CD4-positive, alpha-beta T cell treated with Interleukin-2 at 100 ng/mL for 4 hours (primary cell): ENCODE measurements at regions not wholly inside any gene's neighbourhood (a gene's known extent, or its start where the extent isn't known, plus 50 kb on each side); places are given as distances from the start of the nearest gene placed in this dataset.
"Not testable (repeated sequence)": the region's sequence is repeated elsewhere in the genome, so short reads cannot be mapped to it uniquely, and the experiment has no call there.

Experiments used
- DNase-seq: peaks from one replicate; pipeline ENCODE4 v3.0.0-alpha.2; 2020; ENCODE audit warnings: low spot score

DNA sequence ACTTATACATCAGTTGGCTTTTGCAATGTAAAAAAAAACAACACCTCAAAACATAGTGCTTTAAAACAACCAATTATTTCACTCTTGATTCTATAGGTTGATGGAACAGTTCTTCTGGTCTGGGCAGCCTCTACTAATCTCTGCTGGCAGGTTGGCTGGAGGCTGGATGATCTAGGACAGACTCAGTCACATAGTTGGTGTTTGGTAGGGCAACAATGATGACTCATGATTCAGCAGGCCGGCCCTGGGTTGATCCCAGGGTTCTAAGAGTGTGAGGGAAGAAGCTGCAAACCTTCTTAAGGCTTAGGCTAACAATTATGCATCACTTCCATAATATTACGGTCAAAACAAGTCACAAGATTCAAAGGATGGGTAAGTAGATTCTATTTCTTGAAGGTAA is 558.2 kb downstream of the ZNF674 start:
- DNase-seq = no peak

DNA sequence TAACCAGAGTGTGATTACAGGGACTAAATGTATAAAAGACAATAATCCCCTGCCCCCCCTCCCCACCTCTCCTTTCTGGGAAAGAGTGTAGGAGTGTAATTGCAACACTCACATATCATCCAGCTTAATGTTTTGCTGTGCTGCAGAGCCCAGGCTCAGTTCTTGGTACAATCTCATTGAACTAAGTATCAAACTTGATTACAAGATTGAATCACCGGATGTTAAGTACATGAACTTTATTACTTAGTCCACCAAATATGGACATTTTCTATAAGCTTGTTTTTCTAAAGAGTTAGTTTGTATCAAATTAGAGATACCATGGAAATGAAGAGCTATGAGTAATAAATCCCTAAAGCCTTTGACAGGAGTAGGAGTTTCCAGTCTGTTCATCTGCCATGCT is 559.1 kb downstream of the ZNF674 start:
- no peak for DNase-seq

DNA sequence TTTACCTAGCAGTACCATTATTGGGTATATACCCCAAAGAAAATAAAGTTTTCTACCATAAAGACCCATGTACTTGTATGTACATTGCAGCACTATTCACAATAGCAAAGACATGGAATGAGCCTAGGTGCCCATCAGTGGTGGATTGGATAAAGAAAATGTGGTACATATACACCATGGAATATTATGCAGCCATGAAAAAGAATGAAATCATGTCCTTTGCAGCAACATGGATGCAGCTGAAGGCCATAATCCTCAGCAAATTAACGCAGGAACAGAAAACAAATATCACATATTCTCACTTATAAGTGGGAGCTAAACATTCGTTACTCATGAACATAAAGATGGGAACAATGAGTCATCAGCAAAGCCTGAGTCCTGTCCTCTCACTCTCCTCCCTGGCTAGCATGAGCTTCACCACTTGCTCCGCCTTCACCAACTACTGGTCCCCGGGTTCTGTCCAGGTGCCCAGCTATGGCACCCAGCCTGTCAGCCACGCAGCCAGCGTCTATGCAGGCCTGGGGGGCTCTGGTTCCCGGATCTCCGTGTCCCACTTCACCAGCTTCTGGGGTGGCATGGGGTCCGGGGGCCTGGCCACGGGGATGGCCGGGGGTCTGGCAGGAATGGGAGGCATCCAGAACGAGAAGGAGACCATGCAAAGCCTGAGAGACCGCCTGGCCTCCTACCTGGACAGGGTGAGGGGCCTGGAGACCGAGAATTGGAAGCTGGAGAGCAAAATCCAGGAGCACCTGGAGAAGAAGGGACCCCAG is 562.1 kb downstream of the ZNF674 start:
- not testable (repeated sequence) for DNase-seq

DNA sequence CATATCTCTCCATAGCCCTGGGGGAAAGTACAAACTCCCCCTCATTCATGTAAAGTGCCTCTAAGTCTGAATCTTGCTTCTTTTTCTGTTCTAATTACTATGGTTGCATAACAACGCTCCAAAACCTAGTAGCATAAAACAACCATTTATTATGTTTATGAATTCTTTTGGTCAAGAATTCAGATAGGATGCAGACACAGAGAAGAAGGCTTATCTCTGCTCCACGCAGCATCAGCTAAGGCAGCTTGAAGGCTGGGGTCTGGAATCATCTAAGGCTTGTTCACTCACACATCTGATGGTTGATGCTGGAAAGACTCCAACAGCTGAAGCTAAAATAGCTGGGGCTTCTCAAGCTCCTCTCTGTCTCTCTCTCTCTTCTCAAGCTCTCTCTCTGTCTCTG is 564.5 kb downstream of the ZNF674 start:
- DNase-seq = no peak

DNA sequence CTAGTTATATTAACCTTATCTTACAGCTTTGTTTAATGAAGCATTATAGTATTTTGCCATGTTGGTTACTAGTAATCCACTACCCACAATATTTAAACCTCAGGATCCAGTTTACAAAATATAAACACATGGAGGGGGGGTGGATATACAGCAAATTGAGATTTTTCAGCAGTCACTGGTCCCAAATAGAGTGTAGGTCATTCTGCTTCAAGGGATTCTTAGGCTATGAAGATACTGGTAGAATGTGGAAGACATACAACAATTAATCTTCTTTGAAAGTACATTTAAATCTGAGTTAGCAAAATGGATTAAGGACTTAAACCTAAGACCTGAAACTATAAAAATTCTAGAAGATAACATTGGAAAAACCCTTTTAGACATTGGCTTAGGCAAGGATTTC is 569.6 kb downstream of the ZNF674 start:
- DNase-seq = no peak

DNA sequence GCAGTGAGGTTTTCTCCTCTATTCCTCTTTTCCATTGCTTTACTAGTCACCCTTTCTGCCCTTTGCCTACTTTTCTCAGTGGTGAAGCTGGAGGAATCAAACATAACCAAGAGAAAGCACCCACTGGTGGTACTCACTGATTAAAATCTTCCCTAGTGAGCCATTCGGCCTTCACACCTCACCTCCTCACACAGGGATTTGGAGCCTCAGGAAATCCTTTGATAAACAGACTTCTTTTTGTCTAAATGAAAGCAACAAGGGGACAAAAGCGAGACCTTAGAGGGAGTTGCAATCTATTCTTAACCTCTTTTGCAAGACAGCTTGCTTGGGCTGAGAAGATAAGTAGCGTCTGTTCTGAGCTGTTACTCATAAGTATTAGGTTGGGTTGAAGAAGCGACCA is 572.6 kb downstream of the ZNF674 start:
- no peak for DNase-seq

DNA sequence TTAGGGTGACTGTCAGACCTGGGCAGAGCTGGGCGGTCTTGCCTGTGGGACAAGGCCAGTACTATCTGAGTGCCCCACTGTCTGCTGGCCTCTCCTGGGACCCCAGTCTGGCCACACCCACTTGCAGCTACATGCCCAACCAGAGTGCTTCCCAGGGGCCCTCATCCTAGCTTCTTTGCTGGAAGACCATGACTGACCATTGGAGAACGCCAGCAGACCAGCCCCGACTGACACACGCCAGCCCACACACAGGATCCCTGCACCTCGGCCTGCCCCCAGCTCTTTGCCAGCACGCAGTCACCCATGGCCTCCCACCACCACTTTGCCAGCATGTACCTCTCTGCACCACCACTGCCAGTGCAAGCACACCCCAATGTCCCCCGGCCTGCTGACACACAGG is 585.7 kb downstream of the ZNF674 start:
- DNase-seq = no peak

DNA sequence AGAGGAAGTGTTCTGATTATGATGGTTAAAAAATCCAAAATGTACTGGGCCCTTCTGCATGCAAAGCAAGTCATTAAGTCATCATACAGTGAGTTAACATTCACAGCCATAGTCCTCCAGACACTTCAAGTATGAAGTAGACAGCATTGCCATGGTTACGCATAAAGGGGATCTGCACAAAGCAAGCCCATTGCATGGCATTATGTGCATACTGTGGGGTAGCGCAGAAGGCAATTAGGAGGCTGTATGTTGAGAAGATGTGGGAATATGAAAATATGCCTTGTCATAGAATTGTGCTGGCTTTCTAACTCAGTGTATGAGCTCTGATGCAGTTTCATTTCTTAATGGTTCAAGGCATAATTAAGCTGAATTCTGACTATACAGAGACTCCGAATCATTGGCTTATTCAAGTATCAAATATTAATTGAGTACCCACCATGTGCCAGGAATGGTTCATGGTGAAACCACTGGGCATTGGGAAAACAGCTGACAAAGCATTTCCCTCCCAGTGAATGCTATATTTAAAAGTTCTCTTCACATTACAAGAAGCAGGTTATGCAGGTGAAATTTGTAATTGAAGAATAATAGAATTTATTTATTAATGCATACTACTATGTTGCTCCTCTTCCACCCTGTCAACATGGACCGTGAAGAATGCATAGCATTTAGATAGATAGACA is 588.9 kb downstream of the ZNF674 start:
- DNase-seq = no peak

DNA sequence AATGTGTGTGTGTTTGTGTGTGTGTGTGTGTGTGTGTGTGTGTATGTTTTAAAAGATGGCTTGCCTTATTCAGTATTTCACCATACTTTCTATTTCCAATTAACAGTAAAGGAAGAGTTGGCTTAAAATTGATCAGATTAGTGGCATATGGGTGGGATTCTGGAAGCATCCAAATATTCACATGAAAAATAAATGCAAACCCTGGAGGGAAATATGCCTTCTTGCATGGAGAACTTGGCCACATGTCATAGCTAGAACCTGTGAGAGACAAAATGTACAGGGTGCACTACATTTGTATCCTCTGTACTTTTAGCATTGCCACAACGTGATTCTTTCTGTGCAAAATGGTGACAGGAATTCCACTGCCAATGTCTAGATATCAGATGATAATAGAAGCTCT is 589.6 kb downstream of the ZNF674 start:
- no peak for DNase-seq

DNA sequence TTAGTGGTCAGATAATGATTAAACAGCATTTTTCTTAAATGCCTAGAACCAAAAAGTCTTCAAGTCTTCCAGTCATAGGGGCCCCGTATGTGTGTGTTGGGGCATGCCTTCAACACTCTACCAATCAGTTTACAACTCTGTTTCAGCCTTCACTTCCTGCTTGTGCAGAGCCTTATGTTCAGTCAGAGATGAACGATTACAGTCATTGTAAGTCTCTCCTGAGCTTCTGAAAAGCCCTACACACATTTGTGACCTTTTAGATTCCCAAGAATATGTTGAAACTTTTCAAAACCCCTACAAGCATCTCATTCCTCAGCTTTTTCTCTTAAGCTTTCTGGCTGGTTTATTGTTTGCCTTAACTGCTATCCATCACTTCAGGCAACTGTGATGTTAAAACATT is 591.2 kb downstream of the ZNF674 start:
- no peak for DNase-seq

DNA sequence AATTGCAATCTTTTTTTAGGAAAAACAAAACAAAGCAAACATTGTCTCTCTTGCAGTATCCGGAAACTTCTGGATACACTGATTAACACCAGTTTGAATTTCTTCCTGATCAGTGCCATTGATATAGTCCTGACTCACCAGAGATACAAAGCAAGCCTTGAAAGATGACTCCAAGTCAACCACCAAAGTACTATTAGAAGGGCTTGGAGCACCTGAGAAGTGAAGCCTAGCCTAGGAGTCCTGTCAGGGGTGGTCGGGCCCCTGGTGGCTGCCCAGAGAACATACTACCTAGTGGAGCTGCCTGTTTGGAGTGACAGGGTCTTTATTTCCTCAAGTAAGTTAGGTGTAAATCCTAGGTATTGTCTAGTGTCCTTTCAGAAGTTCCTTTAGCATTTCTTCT is 593.2 kb downstream of the ZNF674 start:
- DNase-seq = no peak

DNA sequence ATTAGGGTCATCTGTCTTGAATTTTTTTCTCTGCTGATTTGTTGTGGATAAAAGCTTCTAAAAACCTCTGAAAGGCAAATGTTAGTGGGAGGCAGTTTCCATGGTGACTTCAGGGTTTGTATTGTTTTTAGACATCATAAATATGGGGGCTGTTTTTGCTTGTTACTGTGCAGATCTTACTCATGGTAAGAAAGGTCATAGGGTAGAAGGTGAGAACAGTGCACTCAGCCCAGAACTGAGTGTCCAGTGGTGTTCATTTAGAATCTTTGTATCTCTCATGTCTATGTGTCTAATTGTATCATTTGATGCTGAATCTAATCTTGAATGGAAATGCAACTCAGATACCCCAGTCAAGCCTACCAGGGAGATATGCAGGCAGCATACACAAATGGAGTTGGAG is 609.8 kb downstream of the ZNF674 start:
- DNase-seq = no peak

DNA sequence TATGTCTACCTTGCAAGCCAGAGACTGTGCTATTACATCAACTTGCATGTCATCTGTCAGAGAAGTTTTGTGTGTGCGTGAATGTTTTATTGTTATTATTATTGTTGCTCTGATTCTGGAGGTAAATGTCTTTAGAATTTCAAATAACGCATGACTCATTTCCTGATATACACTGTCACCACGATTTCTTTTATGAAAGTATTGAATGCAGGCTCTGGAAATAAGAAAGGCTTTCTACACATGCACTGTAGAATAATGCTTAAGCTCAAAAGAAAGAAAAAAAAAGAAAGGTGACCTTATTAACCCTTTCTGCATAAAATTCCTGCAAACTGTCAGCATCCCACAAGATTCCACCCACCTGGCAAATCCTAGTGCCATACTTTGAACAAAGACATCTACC is 632.9 kb downstream of the ZNF674 start:
- DNase-seq = no peak

DNA sequence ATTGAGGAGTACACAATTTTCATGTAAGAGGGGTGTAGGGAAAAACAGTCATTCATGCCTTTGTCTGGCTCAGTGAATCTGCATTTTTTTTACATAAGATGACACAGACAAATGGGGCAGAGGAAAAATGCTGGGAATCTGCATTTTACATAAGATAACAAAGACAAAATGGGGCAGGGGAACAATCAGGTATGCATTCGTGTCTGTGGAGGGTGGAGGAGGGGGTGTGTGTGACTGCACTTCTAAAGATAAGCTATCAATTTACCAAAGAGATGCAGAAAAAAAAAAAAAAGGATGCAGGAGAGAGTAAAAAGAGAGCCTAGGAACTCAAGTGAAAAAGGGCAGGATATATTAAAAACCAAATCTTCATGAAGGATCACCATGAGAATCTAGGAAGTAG is 637.4 kb downstream of the ZNF674 start:
- DNase-seq = no peak

DNA sequence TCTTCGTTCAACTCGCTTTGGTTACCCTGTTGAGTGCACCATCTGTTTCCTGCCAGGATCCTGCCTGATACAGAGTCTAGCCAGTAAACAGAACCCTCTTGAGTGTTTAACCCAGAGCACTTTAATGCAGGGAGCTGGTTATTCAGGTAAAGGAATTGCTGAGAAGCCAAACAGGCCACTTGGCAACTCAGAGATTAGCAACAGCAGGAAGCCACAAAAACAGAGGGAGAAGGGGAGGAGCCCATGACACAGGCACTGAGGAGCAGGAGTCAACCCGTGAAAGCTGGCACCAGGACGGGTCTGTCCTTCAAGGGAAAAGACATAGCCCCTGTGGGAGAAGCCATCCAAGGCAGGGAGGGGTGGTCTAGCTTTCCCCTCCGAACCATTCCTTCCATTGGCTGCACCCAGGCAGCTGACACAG is 641.4 kb downstream of the ZNF674 start:
- no peak for DNase-seq

DNA sequence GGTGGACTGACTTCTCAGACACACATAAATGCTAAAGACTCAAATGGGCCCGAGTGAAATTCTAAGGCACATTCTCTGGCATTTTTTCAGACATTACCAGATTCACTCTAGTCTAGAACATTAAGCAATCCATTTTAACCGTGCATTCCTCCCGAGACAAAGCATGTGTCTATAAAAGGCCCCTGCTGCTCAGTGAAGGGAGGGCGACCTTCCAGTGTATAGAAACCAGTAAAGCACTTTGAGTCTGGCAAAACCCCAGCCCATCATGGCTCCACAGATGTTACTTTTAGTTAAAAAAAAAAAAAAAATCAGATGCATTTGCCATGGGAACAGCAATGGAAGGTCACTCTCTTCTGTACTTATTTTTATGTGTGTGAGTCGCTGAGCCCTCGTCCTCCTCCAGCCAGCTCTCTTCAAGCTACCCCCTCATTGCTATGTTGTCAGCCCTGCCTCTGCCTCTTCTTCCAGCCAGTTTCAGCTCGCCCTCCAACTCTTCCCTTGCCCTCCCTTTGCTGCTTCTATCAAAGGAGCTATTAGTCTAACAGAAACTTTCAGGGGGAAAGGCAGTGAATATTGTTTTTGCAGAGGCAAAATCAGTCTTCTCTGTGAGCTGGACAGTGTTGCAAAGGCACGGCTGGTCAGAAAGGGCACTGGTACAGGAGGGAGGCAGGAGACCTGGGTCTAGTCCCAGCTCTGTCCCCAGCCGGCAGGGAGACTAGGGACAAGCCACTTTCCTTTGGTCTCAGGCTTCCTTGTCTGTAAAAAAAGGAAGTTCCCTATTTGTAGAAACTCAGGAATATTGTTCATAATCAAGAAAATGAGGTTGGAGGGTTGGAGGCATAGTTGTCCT is 644.2 kb downstream of the ZNF674 start:
- DNase-seq = no peak

DNA sequence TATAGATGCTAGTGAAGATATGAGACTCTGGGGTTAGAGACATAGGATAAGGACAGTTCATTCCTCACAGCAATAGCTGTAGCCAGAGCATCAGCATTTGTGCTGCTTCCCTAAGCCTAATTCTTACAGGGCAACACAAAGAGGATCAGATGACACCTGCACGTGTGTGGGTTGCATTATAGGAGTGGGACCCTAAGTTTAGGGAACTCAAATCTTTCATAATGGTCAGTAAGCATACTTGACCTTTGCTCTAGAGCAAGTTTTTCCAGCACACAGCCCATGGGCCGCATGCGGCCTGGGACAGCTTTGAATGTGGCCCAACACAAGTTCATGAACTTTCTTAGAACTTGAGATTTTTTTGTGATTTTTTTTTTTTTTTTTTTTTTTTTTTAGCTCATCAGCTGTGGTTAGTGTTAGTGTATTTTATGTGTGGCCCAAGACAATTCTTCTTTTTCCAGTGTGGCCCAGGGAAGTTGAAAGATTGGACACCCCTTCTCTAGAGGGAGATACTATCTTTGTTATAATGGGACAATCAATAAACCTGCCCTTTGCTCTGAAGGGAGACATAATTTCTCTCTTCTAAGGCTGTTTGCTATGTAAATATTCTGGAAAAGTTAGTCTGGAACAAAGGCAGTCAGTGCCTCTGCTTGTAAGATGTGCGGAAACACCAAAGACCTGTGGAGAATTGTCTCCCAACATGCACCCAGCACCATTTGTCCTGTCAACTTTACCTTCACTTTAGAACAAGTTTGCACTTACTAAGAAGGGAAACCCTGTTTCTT is 650.2 kb downstream of the ZNF674 start:
- no peak for DNase-seq

DNA sequence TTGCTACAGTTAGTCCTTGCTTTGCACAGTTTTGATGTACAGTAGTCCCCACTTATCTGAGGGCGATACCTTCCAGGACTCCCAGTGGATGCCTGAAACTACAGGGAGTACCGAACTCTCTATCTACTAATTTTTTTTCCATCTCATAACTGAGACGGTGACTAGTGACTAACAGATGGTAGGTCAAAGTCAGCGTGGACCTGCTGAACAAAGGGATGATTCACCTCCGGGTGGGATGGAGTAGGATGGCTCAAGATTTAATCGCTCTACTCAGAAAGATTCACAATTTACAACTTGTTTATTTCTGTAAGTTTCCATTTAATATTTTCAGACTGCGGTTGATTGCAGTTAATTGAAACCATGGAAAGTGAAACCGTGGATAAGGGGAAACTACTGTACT is 655.8 kb downstream of the ZNF674 start:
- DNase-seq = no peak

DNA sequence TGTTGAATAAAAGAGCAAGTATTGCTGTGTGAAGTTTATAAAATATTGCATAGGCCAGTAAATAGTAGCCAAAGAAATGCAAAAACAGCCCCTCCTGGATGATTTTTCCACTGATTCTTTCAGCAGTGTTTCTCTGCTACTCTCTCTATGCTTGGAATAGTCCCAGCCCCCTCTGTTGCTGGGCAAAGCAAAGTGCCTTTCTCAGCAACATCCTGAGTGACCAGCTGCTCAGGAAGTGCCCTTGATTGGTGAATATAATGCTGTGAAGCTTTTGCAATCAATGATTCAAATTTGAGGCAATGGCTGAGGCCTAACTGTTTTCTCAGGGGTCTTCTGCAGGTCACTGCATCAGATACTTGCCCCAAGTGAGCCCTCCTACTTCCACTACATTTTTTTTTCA is 656.7 kb downstream of the ZNF674 start:
- no peak for DNase-seq

DNA sequence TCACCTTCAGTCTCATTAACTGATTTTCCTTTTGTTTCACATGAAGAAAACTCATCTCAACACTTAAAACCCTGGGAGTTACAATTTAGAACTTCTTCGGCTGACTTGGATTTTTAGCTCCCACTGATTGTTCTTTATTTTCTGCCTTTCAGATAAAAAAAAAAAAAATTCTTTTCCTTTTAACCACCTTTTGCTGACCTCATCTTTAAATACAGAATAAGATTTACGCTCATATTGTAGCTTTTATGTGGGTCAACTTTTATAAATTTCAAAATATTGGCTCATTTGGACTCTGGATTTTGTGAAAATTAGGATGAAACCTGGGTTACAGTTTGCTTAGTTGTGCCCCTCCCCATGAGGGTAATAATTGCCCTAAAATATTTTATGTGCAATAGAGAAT is 659.3 kb downstream of the ZNF674 start:
- DNase-seq = no peak

DNA sequence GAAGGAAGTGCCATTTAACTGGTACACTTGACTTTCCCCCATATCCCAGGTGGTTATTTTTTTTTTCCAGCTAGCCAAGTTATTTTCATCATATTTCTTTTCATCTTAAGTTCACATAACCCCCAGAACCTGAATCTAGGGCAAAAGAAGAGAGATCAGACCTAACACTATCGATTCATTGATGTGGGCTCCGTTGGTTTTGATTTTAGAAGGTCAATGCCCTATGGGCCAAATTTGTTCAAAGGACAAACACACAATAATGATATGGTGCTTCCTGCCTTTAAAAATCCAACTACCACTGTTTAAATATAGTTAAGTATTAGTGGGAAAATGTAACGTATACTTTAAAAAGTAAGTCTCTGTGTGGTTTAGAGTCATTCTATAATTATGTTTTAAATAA is 665.7 kb downstream of the ZNF674 start:
- DNase-seq = no peak

DNA sequence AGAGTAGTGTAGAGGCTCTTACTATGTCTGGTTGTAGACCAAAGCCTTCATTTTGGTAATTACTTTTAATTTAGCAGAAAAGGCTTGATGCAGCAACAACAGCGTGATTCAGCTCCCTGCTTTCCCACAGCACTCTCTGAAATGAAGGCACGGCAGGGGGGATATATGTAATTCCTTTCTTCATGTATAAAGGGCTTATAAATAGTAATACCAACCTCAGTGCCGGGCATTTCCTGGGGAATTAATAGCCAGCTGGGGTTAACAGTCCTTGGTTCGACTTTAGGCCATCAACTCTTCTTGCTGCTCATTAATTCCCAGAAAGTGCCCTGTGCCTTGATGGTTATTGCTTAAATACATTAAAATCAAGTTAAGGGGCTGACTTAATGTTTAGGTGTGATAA is 669.0 kb downstream of the ZNF674 start:
- no peak for DNase-seq
